Loucy (cell line): ENCODE measurements at regions not wholly inside any gene's neighbourhood (a gene's known extent, or its start where the extent isn't known, plus 50 kb on each side); places are given as distances from the start of the nearest gene placed in this dataset.

Experiments used
- CTCF ChIP-seq: fragments of 200-600 bp; sonication (generic); conservative IDR thresholded peaks from 2 replicates; pipeline ENCODE4 v1.5.1; 2014; ENCODE audit warnings: mild to moderate bottlenecking, antibody characterized with exemption, low read length
- EZH2phosphoT487 ChIP-seq: fragments of 200-600 bp; IDR thresholded peaks from 2 replicates; pipeline ENCODE4 v1.6.1; 2018; ENCODE audit warnings: antibody characterized with exemption, mild to moderate bottlenecking, moderate library complexity, borderline replicate concordance

- TF ChIP-seq CTCF (no peak), EZH2phosphoT487 (no peak)
Observed at GRCh38 chr22:27638329-27639233, 163.0 kb downstream of the MN1 start.
